Activated CD4-positive, alpha-beta T cell treated with anti-CD3 and anti-CD28 coated beads, Interleukin-2, amount 50 U/mL, for 4 hours (primary cell): ENCODE measurements at regions not wholly inside any gene's neighbourhood (a gene's known extent, or its start where the extent isn't known, plus 50 kb on each side); places are given as distances from the start of the nearest gene placed in this dataset.
"Not testable (repeated sequence)": the region's sequence is repeated elsewhere in the genome, so short reads cannot be mapped to it uniquely, and the experiment has no call there.

ENCODE experiments used
- DNase-seq, 2 experiments: peaks; one replicate each; pipeline ENCODE4 v3.0.0-alpha.2; 2020

DNA sequence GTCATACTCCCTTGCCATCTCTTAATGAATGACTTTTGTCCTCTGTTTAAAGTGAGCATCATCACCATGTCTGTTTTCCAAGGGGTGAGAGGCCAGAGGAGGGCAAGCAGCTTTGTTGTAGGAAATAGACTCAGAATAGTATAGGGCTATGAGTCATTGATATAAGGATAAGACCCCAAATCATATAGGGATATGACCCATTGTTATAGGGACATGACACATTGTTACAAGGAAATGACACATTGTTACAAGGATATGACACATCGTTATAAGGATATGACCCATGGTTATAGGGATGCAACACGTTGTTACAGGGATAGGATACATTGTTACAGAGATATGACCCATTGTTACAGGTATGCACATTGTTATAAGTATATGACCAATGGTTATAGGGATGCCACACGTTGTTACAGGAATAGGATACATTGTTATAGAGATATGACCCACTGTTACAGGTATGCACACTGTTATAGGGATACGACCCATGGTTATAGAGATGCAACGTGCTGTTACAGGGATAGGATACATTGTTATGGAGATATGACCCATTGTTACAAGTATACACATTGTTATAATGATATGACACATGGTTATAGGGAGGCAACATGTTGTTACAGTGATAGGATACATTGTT, 311.1 kb upstream of the ADARB2 start:
- DNase-seq = no peak

DNA sequence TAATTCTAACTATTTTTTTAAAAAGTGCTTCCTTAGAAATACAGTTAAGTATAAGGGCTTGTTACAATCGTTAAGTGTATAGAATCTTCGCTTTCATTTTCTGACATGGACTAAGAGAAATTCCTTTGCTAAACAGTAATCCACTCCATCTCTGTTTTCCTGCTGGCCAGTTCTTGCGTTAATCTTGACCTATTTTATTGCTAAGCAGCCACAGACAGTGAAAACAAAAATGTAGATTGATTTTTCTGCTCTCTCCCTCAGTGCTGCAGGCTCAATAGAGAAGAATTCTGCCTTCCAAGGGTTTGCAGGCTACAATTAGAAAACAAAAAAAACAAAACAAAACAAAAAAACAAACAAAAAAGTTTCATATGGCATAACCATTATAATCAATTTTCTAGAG, 310.4 kb upstream of the ADARB2 start:
- DNase-seq = no peak

DNA sequence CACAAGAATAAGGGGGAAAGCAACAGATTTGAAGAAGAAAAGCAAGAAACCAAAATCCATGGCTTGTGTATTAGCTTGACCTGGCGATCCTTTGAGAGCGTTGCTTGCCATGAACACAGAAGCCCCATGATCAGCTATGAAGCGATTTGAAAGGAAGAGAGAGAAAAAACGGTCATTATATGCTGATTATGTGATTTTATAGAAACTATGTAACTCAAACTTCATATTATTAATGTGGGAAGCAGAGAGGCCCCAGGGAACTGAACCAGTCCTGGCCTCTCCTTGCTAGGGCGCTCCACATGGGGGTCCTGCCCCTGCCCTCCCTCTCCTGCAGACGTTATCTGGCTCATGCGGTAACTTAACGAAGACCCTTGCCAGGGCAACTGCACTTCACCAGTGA, 306.1 kb upstream of the ADARB2 start:
- DNase-seq = no peak

DNA sequence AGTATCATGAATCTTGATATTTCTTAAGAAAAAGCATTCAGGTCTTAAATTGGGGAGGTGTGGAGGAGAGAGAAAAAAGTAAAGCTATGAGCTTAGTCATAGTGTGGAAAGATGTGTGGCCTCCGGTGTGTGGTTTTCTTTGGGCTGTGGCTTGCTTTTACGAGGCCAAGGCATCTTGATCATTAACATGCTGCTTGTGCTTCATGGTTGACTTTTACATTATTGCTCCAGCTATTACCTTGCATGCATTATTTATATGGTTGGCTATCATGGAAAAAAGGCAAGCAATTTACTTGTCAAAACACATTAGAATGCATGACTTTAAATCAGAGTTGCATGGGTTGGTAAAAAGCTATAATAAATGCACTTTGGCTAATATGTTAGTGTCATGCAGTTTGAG, 300.7 kb upstream of the ADARB2 start:
- no peak for DNase-seq

DNA sequence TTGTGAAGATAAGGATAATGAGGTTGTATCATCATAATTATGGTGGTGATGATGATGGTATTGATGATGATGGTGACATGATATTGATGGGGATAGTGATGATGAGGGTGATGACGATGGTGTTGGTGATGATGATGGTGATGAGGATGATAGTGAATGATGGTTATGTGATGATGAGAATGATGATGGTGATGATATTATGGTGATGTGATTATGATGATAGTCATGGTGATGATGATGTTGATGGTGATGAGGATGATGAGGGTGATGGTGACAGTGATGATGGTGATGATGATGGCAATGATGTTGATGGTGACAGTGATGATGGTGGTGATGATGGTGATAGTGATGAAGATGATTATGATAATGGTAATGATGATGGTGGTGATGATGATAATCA, 299.9 kb upstream of the ADARB2 start:
- no peak for DNase-seq

DNA sequence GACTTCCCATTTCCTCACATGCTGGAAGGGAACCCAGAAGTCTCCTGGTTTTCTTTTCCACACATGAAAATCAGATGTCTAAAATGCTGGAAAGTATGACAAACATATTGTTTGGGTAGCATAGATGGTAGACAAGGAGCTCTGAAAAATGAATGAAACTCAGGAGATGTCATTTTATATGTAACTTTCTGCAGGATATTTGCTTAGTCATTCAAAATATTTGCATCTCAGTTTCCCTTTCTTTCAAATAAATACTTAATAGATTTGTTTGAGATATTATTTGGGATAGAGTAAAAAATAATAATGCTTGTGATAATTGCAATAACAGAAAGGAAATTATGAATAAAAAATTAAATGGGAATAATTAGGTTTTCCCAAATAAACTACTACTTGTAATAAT, 298.9 kb upstream of the ADARB2 start:
- DNase-seq = no peak

DNA sequence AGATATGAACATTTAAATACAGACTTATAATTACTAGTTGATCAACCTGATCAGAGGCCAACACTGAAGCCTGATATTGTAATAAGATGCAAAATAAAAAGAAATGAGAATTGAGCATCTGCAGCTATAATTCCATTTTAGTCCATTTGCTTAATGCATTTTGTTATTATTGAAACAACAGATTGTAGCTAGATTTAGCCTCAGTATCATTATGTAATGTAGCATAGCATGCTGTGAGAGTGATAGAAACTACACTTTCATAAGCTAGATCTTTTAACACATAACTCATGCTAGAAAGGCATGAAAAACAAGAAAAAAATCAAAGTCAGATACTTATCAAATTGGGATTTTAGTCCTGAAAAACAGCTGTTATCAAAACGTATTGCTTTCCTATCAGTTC, 292.7 kb upstream of the ADARB2 start:
- DNase-seq = no peak

DNA sequence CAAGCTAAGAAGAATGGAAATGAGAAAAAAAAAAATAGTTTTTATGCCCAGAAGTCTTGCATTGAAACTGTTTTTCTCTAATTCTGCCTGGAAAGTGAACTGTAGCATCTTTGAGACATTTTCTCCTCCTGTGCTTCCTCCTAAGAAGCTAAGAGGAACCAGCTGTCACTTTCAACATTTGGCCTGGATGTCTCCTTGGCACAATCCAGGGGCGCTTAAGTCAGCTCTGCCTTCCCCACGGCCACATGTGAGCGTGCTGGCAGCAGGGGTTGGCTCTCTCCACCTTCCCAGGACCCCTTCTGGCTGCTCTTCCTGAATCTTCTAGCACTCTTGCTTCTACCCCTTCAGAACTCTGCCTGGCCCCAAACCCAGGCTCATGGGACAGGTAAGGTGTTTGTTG, 289.6 kb upstream of the ADARB2 start:
- DNase-seq = no peak

DNA sequence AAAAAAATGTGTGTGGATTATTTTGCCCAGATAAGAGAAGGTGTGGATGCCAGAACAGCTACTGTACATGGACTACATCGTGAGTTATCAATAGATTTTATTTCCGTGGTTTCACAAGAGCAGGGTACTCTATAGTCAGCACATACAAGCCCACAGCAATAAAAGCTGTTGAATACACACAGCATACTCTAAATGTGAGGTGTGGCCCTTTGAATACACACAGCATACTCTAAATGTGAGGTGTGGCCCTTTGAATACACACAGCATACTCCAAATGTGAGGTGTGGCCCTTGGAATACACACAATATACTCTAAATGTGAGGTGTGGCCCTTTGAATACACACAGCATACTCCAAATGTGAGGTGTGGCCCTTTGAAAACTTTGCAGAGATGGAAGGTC, 287.4 kb upstream of the ADARB2 start:
- DNase-seq = not testable (repeated sequence)

DNA sequence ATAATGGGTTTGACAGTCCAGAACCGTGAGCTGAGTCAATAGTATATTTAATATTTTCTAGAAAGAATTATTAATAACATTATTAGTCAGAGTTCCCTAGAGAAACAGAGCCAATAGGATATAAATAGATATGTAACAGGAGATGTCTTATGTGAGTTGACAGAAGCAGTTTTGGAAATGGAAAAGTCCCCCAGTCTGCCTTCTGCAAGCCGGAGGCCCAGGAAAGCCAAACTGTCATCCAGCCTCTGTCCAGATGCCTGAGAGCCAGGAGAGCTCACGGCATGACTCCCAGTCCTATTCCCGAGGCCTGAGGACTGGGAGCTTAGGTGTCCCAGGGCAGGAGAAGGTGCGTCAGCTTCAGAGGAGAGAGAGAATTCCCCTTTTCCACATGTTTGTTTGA, 286.4 kb upstream of the ADARB2 start:
- DNase-seq = no peak

DNA sequence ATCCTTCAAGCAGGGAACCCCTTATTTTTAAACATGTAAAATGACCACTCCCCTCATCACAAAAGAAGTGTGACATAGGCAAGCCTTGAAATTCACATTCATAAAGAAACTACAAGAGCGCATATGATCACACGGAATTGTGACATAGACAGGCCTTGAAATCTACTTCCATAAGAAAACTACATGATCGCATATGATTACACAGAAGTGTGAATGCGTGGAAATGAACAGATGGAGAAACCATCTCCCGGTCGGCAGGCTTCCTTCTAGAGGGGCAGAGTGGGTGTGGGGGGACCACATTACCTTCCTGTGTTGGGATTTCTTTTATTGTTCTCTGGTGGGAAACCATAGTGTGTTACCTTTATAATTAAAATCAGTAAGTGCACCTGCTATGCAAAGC, 285.1 kb upstream of the ADARB2 start:
- DNase-seq = no peak

DNA sequence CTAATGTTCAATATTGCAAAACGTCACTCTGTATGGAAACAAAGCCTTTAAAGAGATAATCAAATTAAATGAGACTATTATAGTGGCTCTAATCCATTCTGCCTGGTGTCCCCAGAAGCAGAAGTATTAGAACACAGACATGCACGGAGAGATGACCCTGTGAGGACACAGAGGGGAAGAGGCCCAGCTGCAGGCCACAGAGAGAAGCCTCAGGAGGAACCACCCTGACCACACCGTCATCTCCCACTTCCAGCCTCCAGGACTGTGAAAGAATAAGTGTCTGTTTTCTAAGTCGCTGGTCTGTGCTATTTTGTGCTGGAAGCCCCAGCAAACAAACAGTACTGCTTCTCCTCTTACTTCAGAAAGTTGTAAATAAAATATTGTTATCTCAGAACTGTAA, 283.5 kb upstream of the ADARB2 start:
- no peak for DNase-seq

DNA sequence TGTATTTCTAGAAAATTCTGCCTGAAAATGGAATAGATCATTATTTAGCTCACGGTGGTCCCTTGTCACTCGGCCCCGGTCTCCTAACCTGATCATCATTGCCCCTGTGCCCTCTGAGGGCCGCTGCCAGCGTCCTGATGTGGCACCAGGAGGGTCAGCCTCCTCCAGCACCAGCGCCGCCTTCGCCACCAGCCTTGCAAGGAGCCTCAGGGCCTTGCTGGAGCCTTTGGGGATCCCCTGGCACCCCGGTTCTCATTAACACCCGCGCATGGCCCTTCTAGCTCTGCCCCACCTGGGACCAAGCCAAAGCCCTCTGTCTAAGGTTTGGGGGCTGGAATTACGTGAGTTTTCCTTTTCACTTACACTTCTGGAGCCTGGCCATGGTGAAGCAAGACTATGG, 282.5 kb upstream of the ADARB2 start:
- no peak for DNase-seq

DNA sequence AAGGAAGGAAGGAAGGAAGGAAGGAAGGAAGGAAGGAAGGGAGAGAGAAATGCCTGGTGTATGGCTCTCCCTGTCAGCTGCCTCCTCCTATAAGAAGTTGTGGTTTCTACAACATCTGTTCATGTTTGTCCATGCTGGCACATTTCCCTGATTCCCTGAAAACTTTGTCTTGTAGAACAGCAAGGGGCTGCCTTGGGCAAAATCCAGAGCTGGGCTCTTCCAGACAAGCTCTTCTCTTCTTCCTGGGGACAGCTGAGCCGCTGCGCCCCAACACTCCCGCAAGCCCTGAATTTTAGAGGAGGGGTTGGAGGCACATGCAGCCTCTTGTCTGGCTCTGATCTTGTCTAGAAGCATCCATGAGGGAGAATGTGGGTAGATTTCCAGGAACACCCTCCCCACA, 282.0 kb upstream of the ADARB2 start:
- DNase-seq = no peak

DNA sequence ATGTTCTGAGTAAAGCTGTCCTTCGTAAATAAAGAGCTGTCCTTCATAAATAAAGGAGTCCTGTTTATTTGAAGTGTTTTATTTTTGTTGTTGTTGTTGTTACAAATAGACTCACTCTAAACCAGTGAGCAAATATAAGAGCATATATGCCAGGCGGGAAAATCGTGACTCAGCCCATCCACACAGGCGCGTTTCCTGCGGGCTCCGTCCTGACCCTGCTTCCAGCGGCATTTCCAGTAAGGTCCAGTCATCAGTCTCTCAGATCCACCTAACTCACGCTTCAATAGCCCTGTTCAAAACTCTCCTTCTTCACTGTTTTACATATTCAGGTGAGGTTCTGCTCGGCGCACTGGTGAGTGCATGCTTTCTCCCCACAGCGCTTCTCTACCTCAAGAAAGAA, 277.2 kb upstream of the ADARB2 start:
- DNase-seq = no peak

DNA sequence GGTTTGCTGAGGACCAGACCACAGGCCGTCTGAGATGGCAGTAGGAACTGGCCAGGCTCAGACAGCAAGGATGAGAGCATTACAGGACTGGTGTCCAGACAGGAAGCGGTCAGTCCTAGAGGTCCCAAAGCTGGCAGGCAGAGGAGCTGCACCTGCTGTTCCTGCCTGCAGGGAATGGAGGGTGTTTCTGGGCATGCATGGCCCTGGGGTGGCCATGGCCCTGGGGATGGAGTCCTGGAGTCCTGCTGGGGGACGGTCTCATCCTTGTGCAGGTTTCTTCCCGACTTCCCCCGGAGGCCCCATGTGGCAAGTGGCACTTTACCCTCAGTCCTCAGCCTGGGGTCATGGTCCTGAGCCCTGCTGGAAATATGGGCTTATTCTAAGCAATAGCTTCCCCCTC, 274.9 kb upstream of the ADARB2 start:
- no peak for DNase-seq

DNA sequence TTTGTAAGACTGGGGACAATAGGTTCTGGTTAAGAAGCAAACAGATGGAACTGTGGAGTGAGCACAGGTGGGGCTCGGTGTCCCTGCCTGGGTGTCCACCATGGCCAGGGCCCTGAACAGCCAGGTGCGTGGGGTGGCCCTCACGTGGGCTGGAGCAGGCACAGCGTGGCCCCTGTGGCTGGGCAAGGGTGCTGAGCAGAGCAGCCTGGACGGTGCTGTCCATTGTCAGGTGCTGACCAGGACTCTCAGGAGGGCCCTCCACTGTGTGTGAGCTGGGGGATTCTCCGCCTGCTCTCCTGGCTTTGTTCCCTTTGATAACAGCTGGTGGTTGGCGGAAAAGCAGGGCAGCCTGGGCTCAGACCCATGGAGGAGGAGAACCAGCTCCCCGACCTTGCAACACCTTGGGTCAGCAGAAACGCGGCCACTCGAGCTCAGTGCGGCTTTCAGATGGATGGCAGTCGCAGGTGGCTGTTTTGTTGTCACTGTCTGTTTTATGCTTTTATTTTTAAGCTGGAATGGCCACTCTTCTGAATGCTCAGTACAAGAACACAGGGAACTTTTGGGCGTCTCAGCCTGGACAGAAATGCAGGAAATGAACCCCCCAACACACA, 273.9 kb upstream of the ADARB2 start:
- no peak for DNase-seq

DNA sequence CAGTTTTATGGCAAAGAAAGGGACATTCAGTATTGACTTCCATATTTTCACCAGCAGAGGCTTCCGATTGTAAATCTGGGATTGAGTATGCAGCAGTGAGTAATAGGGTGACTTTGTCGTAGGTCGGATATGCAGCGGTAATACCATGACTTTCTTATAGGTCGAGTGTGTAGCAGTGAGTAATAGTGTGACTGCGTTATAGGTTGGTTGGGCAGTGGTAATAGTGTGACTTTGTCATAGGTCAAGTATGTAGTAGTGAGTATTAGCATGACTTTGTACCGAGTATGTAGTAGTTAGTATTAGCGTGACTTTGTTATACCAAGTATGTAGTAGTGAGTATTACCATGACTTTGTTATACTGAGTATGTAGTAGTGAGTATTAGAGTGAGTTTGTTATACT, 268.2 kb upstream of the ADARB2 start:
- no peak for DNase-seq

DNA sequence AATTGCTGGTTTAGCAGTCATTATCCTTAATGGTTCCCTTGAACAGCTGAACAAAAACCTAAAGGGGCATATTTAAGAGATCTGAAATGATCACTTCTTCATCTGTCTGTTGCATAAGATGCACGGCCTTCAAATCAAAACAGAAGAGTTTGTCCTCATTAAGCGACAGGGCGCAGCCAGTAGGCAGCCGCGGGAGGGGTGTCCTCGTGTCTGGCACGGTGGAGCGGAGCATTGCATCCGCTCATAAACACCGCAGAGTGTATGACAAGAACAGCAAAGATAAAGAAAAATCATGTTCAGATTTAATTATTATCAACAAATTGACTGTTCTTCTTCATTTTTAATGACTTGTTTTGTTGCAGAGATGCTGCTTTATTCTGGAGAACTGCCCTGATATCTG, 255.6 kb upstream of the ADARB2 start:
- no peak for DNase-seq

DNA sequence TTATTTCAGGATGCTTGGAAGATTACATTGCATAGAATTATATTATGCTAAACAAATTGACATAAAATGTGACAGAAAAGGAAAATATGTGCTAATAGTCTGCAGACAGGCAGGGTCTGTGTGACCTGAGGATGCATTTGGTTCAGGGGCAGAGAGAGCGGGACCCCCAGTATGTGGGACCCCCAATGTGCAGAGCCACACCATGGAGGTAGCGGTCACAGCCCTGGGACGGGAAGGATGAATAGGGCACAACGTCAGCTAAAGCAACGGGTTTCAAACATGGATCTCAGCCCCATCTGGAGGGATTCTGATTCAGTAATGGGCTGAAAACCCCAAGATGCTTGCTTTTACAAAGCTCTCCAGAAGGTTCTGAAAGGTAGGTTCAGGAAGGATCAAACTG, 251.8 kb upstream of the ADARB2 start:
- DNase-seq = no peak

DNA sequence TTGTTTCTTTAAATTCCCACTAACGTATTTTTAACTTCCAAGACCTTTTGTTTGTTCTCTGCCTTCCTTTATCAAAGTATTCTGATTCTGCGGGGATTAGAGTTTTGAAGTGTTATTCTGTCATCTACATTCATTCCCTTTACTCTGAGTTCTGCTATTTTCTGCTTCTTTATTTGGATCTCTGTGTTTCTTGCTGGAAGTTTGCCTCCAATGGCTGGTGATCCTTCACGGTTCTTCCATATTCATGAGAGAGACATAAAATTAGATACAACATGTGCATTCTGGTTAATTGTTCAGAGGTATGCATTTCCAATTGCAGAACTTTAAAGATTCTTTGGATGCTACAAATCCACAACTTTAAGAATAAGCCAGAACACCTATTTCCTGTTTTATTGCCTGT, 244.7 kb upstream of the ADARB2 start:
- DNase-seq = no peak

DNA sequence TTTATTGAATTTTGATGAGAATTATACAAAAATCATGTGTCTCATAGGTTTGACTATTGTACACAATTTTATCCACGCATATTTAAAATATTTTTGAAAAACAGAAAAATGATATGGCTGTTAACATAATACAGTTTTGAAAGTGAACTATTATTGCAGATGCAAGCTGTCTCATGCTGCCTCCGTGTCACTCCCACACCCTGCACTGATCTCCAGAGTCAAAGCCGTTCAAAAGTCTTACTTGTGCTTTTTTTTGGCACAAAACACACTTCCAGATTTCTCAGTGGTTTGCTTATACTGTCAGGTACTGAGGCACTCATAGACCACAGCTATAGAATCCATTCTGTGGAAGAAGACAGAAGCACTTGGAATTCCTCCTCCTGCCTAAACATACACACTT, 243.1 kb upstream of the ADARB2 start:
- DNase-seq = no peak

DNA sequence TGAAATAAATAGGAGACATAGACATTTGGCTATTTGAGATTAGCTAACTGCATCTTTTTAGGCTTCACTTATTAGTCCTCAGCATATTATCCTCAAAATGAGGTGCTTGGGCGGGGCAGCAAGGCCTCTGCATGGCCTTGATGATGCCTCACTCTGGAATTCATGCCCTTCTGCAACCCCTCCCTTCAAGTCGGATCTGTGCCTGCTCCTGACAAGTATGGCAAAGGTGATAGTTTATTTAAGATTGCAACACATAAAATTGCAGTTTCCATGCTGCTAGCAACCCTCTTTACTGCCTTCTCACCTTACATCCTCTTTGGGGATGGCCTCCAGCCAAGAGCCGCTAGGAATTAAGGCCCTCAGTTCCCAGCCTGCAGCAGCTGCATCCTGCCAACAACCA, 241.3 kb upstream of the ADARB2 start:
- no peak for DNase-seq

DNA sequence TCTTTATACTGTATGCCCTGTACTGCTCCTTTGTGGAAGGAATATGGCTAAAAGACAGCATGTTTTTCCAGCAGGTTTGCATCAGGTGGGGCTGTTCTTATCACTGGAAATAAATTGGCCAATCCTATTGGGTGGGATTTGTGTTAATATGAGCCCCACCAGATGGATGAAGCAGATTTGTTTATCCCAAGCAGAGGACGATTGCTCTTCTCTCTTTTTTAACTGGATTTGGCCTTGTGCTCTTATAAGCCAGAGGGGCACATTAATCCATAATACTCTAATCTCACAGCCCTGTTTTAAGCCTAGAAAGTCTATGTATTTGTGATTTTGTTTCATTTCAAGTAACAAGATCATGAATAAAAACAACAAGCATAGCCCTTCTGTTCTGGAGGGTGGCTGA, 240.1 kb upstream of the ADARB2 start:
- DNase-seq = no peak

DNA sequence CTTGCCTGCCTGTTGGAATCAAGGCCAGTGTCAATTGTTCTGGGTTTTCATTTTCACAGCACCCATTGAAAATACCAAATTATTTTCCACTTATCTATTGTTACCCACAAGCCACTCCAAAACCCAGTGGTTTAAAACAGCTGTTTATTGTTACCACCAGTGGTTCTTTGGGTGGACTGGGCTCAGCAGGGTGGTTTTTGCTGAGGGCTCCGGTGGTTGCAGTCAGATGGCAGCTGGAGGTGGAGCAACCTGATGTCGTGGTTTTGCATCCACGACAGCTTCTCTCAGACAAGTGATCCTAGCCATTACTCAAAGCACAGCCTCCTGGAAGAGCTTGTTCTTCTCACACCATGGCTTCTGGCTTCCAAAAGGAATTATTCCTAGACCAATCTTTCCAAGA, 235.1 kb upstream of the ADARB2 start:
- no peak for DNase-seq
